ENCODE measurements at regions not wholly inside any gene's neighbourhood (a gene's known extent, or its start where the extent isn't known, plus 50 kb on each side); places are given as distances from the start of the nearest gene placed in this dataset.

DNA sequence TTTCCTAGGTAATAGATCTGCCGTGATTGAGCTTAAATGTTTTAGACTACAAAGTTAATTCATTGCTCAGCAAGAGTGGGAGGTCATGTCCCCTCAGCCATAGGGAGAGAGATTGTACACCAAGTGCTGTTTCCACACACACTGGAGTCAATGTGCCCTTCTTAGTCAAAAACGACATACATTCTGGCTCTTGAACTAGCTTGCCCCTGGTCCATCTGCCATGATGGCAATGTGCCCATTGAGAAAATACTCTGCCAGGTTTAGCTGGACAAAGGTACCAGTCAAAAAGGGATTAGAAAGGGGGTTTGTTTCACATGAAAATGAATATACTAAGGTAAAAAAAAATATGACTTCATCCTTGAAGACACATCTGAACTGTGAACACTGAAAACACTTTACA is 377.1 kb upstream of the ADGRL3 start:
- ChIA-PET CTCF (no interaction called here), POLR2A (ENCODE audit: low non-redundant PET) (no interaction called here)
- TF ChIP-seq CTCF (conservative IDR thresholded peaks at IDR 0.05; ENCODE audit: low read depth): no peak
- no peak overlapping the region for H3K27ac ChIP-seq
- no peak for DNase-seq (ENCODE audit: low spot score)

- POLR2A ChIA-PET (ENCODE audit: low non-redundant PET): no interaction called here
- CTCF ChIA-PET: interaction anchor here (0.6 kb wide), 1 partner anchor 1218 kb away, joined by 3 read pairs; no protein-coding TSS in a partner anchor
- DNase-seq (ENCODE audit: low spot score): no peak
- TF ChIP-seq CTCF (conservative IDR thresholded peaks at IDR 0.05; ENCODE audit: low read depth): no peak
- no peak overlapping the region for H3K27ac ChIP-seq
Measured at GRCh38 chr4:60840020-60840419, 360.1 kb upstream of the ADGRL3 start.

- H3K27ac ChIP-seq: no peak overlapping the region
- no peak for DNase-seq (ENCODE audit: low spot score)
- ChIA-PET CTCF (interaction anchor here (0.6 kb wide), 1 partner anchor 41 kb away, joined by 3 read pairs; no protein-coding TSS in a partner anchor), POLR2A (ENCODE audit: low non-redundant PET) (no interaction called here)
- no peak for TF ChIP-seq CTCF (conservative IDR thresholded peaks at IDR 0.05; ENCODE audit: low read depth)
Measured at GRCh38 chr4:60846678-60847077, 353.4 kb upstream of the ADGRL3 start.

DNA sequence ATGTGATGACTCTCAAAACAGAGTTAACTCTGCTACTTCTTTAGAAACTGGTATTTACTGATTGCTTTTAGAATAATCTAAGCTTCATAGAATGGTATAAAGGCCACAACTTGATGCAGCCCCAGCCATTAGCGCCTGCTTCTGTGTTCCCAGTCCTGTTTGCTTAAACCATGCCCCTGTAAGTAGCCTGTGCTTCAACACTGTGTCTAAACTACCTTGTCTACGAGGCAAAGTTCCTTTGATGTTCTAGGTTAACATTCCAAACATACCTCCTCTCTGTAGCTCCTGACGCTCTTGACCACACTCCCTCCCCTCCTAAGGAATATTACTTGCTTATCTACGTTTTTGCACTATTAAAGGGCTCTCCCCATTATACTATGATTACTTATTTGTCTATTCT is 352.5 kb upstream of the ADGRL3 start:
- ChIA-PET POLR2A (ENCODE audit: low non-redundant PET) (no interaction called here), CTCF (no interaction called here)
- no peak for DNase-seq (ENCODE audit: low spot score)
- no peak overlapping the region for H3K27ac ChIP-seq
- TF ChIP-seq CTCF (conservative IDR thresholded peaks at IDR 0.05; ENCODE audit: low read depth): no peak

DNA sequence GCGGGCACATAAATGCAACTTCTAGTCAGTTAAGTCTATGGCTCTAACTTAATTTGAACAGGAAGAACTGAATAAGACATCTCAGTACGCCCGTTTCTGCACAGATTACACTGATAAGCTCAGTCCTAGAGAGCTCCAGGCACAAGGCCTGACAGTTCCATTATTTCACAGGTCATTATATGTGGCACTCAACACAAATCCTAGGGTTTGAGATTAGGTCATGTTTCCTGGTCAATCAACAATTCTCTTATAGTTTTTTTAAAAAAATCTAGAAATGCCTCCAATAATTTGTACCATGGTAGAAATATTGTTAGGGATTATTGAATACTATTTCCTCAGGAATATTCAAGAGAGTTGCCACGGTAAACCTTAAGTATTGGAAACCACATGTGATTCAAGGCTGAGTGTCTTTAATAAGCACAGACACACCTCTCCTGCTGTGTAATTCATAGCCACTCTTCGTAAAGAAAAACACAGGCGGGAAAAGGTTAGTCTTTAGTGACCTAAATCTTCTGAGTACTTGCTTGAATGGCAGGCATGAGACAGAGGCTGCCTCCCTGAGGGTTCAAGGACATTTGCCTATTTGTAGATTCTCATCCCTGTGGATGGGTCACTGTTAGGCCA is 342.9 kb upstream of the ADGRL3 start:
- CTCF ChIA-PET: no interaction called here
- DNase-seq (ENCODE audit: low spot score): no peak
- POLR2A ChIA-PET (ENCODE audit: low non-redundant PET): no interaction called here
- H3K27ac ChIP-seq: no peak overlapping the region
- TF ChIP-seq CTCF (conservative IDR thresholded peaks at IDR 0.05; ENCODE audit: low read depth): no peak

- no peak overlapping the region for H3K27ac ChIP-seq
- CTCF ChIA-PET: no interaction called here
- POLR2A ChIA-PET (ENCODE audit: low non-redundant PET): no interaction called here
- no peak for DNase-seq (ENCODE audit: low spot score)
- no peak for TF ChIP-seq CTCF (conservative IDR thresholded peaks at IDR 0.05; ENCODE audit: low read depth)
Measured at GRCh38 chr4:60863442-60863841, 336.7 kb upstream of the ADGRL3 start.

All from RWPE1 (cell line).